ENCODE measurements at regions not wholly inside any gene's neighbourhood (a gene's known extent, or its start where the extent isn't known, plus 50 kb on each side); places are given as distances from the start of the nearest gene placed in this dataset.
"Not testable (repeated sequence)": the region's sequence is repeated elsewhere in the genome, so short reads cannot be mapped to it uniquely, and the experiment has no call there.

DNA sequence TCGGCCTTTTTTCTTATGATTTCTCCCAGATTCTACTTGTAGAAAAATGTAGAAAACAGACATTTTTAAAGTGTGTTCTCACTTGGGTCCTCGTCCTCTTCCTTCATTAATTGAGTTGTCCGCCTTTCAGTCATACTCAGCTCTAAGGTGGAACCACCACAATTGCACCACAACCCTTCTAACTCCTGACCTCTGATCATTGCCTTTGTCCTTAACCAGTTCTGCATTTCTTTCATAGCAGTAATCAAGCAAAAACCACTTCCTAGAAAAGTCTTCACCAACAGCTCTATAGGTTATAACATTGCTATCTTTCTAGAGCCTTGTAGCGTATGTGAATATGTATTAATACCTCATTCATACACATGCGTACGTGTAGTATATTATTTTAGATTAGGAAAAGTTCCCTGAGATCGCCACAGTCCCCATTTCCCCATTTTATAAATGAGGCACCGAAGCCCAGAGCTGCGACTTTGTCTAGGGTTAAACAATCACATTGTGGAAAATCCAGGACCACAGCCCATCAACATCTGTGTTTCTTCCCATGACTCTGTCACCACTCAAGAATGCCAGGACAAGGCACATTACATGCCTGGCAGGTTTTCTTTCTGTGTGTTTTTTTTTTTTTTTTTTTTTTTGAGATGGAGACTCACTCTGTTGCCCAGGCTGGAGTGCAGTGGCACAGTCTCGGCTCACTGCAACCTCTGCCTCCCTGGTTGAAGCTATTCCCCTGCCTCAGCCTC is 175.5 kb downstream of the BTBD3 start:
- DNase-seq (ENCODE audit: low read depth), result no peak
- TF ChIP-seq CTCF (IDR thresholded peaks at IDR 0.05; ENCODE audit: insufficient read depth, low read depth, low read length, missing control alignments), result no peak
- no peak overlapping the region for H3K4me3 ChIP-seq (ENCODE audit: low read depth, low read length)

GRCh38 chr20:12093797-12094190 is 176.1 kb downstream of the BTBD3 start:
- H3K4me3 ChIP-seq (ENCODE audit: low read depth, low read length); DNase-seq (ENCODE audit: low read depth): not testable (repeated sequence)

- H3K4me3 ChIP-seq (ENCODE audit: low read depth, low read length), result no peak overlapping the region
- no peak for TF ChIP-seq CTCF (IDR thresholded peaks at IDR 0.05; ENCODE audit: insufficient read depth, low read depth, low read length, missing control alignments)
- DNase-seq (ENCODE audit: low read depth), result no peak
Measured at GRCh38 chr20:12095180-12095920, 177.7 kb downstream of the BTBD3 start.

- no peak overlapping the region for H3K4me3 ChIP-seq (ENCODE audit: low read depth, low read length)
- no peak for DNase-seq (ENCODE audit: low read depth)
- no peak for TF ChIP-seq CTCF (IDR thresholded peaks at IDR 0.05; ENCODE audit: insufficient read depth, low read depth, low read length, missing control alignments)
Measured at GRCh38 chr20:12098421-12098820, 180.7 kb downstream of the BTBD3 start.

- no peak for TF ChIP-seq CTCF (IDR thresholded peaks at IDR 0.05; ENCODE audit: insufficient read depth, low read depth, low read length, missing control alignments)
- no peak for DNase-seq (ENCODE audit: low read depth)
- H3K4me3 ChIP-seq (ENCODE audit: low read depth, low read length), result no peak overlapping the region
Measured at GRCh38 chr20:12108846-12109245, 191.2 kb downstream of the BTBD3 start.

GRCh38 chr20:12110274-12110673 is 192.6 kb downstream of the BTBD3 start:
- no peak overlapping the region for H3K4me3 ChIP-seq (ENCODE audit: low read depth, low read length)
- TF ChIP-seq CTCF (IDR thresholded peaks at IDR 0.05; ENCODE audit: insufficient read depth, low read depth, low read length, missing control alignments), result no peak
- DNase-seq (ENCODE audit: low read depth), result no peak

DNA sequence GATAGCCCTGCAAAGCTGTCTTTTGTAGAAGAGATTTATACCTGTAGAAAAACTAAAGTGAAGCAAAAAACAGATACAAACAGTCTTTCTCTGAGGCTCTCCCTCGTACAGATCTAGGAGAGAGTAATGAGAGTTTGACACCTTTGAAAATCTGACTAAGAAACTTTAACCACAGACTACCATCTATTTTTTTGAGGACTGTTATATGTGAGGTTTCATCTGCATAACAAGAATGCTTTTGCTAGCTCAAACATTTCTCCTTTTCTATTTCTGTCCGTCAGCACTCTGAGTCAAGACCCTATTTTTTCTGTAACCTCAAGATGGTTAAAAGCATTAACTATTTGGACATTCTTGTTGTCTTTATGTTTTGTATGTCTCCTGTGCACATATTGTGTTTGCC is 193.0 kb downstream of the BTBD3 start:
- no peak for TF ChIP-seq CTCF (IDR thresholded peaks at IDR 0.05; ENCODE audit: insufficient read depth, low read depth, low read length, missing control alignments)
- H3K4me3 ChIP-seq (ENCODE audit: low read depth, low read length), result no peak overlapping the region
- DNase-seq (ENCODE audit: low read depth), result no peak
